ENCODE measurements at regions not wholly inside any gene's neighbourhood (a gene's known extent, or its start where the extent isn't known, plus 50 kb on each side); places are given as distances from the start of the nearest gene placed in this dataset.

GRCh38 chr15:66615846-66616245 lies 50.0 kb upstream of the LCTL start:
- Histone ChIP-seq H3K9me1 (ENCODE audit: control insufficient read depth, extremely low read depth, insufficient read depth, low read length) (no peaks in the 10 kb centered on the region), H3K27me3 (ENCODE audit: control insufficient read depth, extremely low read depth, insufficient read depth, low read length) (peaks cover 5% of the 10 kb centered on the region), H3K79me2 (ENCODE audit: control insufficient read depth, insufficient read depth, low read length) (no peaks in the 10 kb centered on the region), H3K36me3 (ENCODE audit: control insufficient read depth in 2 of 2, extremely low read depth in 1 of 2, insufficient read depth in 2 of 2, low read length in 2 of 2) (no peaks in the 10 kb centered on the region), H3K4me3 (ENCODE audit: control insufficient read depth in 2 of 3, extremely low read depth in 1 of 3, insufficient read depth in 2 of 3, low read depth in 1 of 3, low read length in 3 of 3) (no peak overlapping the region), H2AFZ (ENCODE audit: control insufficient read depth, low read length) (no peak overlapping the region), H3K4me1 (ENCODE audit: control insufficient read depth, extremely low read depth, insufficient read depth, low read length) (no peaks in the 10 kb centered on the region), H3K9me3 (ENCODE audit: control insufficient read depth, low read depth, low read length) (no peaks in the 10 kb centered on the region), H3K27ac (ENCODE audit: control insufficient read depth, insufficient read depth, low read length) (no peak overlapping the region), H3K9ac (ENCODE audit: control insufficient read depth, extremely low read depth, insufficient read depth, low read length) (no peak overlapping the region), H4K20me1 (ENCODE audit: control insufficient read depth, extremely low read depth, insufficient read depth, low read length) (no peaks in the 10 kb centered on the region), H3K4me2 (ENCODE audit: control insufficient read depth, extremely low read depth, insufficient read depth, low read depth, low read length) (no peak overlapping the region)
- TF ChIP-seq, protein P1, sequence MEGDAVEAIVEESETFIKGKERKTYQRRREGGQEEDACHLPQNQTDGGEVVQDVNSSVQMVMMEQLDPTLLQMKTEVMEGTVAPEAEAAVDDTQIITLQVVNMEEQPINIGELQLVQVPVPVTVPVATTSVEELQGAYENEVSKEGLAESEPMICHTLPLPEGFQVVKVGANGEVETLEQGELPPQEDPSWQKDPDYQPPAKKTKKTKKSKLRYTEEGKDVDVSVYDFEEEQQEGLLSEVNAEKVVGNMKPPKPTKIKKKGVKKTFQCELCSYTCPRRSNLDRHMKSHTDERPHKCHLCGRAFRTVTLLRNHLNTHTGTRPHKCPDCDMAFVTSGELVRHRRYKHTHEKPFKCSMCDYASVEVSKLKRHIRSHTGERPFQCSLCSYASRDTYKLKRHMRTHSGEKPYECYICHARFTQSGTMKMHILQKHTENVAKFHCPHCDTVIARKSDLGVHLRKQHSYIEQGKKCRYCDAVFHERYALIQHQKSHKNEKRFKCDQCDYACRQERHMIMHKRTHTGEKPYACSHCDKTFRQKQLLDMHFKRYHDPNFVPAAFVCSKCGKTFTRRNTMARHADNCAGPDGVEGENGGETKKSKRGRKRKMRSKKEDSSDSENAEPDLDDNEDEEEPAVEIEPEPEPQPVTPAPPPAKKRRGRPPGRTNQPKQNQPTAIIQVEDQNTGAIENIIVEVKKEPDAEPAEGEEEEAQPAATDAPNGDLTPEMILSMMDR (optimal IDR thresholded peaks at IDR 0.05 in 1 of 3, IDR thresholded peaks at IDR 0.05 in 1 of 3, conservative IDR thresholded peaks at IDR 0.05 in 1 of 3; ENCODE audit: extremely low read depth in 1 of 3, insufficient read depth in 2 of 3, low read length in 3 of 3) = no peak
- no peak for TF ChIP-seq EZH2 (IDR thresholded peaks at IDR 0.05; ENCODE audit: low read length)
- dilution Hi-C loops (cut with MboI; ENCODE audit: extremely low pct_ligation_motif_present, low sequenced_read_pairs) = no loop called here
- FAIRE-seq (no peak), DNase-seq (ENCODE audit: low read depth, low spot score) (no peak)

DNA sequence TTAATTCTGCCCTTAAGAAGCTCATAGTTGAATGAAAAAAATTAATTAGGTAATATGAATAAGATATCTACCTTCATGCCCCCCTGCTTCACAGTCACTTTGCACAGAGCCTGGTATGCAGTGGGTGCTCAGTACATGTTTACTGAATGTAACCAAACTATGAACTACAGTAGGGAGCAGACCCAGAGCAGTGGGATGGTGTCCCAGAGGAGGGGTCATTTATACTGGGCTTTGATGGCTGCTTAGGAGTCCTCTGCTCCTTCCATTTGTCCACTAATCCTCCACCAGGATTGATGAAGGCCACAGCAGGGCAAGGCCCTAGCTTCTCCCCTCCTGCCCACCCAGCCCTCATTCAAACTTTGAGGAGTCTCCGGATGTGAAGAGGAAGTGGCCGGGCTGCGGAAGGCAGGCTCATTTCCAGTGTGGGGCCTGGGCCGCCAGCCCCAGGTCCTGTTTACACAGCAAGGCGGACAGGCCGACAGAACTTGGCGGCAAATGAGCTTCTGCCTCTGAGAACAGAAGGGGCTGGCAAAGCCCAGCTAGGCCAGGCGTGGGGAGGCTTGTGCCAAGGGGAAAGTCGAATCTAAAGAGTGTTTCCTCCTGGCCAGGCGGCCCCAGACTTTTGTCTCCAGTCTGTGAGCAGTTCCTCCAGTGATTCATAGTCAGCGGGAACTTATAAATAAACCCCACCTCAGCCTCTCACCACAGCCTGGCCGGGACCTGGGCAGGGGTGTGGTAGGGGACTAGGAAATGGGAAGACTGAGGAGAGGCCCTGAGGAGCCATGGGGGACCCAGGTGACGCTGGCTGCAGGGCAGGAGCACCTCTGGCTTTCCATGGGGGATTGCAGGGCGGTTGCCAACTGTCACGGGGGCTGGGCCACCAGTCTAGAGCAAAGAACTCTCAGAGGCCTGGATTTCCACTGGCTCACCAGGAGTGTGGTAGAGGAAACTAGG lies 51.6 kb upstream of the LCTL start:
- no peaks in the 10 kb centered on the region for H3K4me1 ChIP-seq (ENCODE audit: control insufficient read depth, extremely low read depth, insufficient read depth, low read length)
- H3K4me2 ChIP-seq (ENCODE audit: control insufficient read depth, extremely low read depth, insufficient read depth, low read depth, low read length) = no peak overlapping the region
- H3K36me3 ChIP-seq (ENCODE audit: control insufficient read depth in 2 of 2, extremely low read depth in 1 of 2, insufficient read depth in 2 of 2, low read length in 2 of 2) = no peaks in the 10 kb centered on the region
- no peaks in the 10 kb centered on the region for H3K9me3 ChIP-seq (ENCODE audit: control insufficient read depth, low read depth, low read length)
- H2AFZ ChIP-seq (ENCODE audit: control insufficient read depth, low read length) = no peak overlapping the region
- no peaks in the 10 kb centered on the region for H3K79me2 ChIP-seq (ENCODE audit: control insufficient read depth, insufficient read depth, low read length)
- DNase-seq (ENCODE audit: low read depth, low spot score) (no peak), FAIRE-seq (no peak)
- H3K4me3 ChIP-seq (ENCODE audit: control insufficient read depth in 2 of 3, extremely low read depth in 1 of 3, insufficient read depth in 2 of 3, low read depth in 1 of 3, low read length in 3 of 3) = no peak overlapping the region
- no peaks in the 10 kb centered on the region for H3K9me1 ChIP-seq (ENCODE audit: control insufficient read depth, extremely low read depth, insufficient read depth, low read length)
- H3K27ac ChIP-seq (ENCODE audit: control insufficient read depth, insufficient read depth, low read length) = no peak overlapping the region
- dilution Hi-C loops (cut with MboI; ENCODE audit: extremely low pct_ligation_motif_present, low sequenced_read_pairs) = no loop called here
- no peaks in the 10 kb centered on the region for H4K20me1 ChIP-seq (ENCODE audit: control insufficient read depth, extremely low read depth, insufficient read depth, low read length)
- H3K27me3 ChIP-seq (ENCODE audit: control insufficient read depth, extremely low read depth, insufficient read depth, low read length) = peaks cover 20% of the 10 kb centered on the region
- H3K9ac ChIP-seq (ENCODE audit: control insufficient read depth, extremely low read depth, insufficient read depth, low read length) = no peak overlapping the region
- TF ChIP-seq, protein P1 (optimal IDR thresholded peaks at IDR 0.05 in 1 of 3, IDR thresholded peaks at IDR 0.05 in 1 of 3, conservative IDR thresholded peaks at IDR 0.05 in 1 of 3; ENCODE audit: extremely low read depth in 1 of 3, insufficient read depth in 2 of 3, low read length in 3 of 3) = no peak
- TF ChIP-seq EZH2 (IDR thresholded peaks at IDR 0.05; ENCODE audit: low read length) = no peak
